ENCODE measurements at regions not wholly inside any gene's neighbourhood (a gene's known extent, or its start where the extent isn't known, plus 50 kb on each side); places are given as distances from the start of the nearest gene placed in this dataset.

GRCh38 chr6:139982652-139983295, 608.3 kb upstream of the CITED2 start:
- no peak for TF ChIP-seq CTCF (IDR thresholded peaks at IDR 0.05)
- no peak for TF ChIP-seq POLR2A (IDR thresholded peaks at IDR 0.05)
